ENCODE measurements at regions not wholly inside any gene's neighbourhood (a gene's known extent, or its start where the extent isn't known, plus 50 kb on each side); places are given as distances from the start of the nearest gene placed in this dataset.

DNA sequence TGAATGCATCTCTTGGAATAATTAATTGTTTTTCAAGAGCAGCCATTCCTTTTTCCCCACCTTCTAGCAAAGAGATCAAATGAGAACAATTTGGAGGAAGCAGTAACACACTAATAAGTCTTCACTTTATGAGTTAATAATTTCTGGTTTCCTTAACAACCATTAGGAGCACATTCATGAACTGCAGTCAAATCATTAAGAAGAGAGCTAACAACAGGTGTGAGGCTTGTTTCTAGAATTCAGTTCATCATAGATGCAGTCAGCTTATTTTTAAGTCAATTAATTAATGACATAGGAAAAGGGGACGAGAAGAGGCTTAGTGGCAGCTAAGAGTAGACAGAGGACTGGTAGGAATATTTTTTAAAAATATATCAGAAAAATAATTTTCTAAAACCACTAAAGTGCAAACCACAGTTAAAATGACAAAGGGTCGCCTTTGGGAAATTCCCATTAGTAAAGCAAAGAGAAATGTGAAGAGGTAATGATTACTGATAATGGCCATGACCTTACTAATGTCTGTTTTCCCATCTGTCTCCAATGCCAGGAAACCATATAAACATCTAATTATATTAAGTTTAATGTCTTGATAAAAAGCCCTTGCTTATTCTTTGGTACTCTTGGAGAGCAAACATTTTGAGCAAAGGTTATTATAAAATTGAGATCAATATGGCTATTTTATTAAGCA lies 184.2 kb downstream of the KCNJ2 start:
- Histone ChIP-seq H3K27me3 (ENCODE audit: insufficient read depth, low read length) (no peaks in the 10 kb centered on the region), H3K4me3 (ENCODE audit: low read length) (no peak overlapping the region), H3K36me3 (ENCODE audit: insufficient read depth, low read depth, low read length) (no peaks in the 10 kb centered on the region), H3K4me1 (ENCODE audit: insufficient read depth, low read length) (no peaks in the 10 kb centered on the region; the same call in 1 of the 2 replicates), H3K9me3 (ENCODE audit: insufficient read depth, low read depth, low read length) (no peaks in the 10 kb centered on the region), H3K9ac (ENCODE audit: low read depth, low read length) (no peak overlapping the region), H3K27ac (ENCODE audit: low read length) (no peak overlapping the region)

DNA sequence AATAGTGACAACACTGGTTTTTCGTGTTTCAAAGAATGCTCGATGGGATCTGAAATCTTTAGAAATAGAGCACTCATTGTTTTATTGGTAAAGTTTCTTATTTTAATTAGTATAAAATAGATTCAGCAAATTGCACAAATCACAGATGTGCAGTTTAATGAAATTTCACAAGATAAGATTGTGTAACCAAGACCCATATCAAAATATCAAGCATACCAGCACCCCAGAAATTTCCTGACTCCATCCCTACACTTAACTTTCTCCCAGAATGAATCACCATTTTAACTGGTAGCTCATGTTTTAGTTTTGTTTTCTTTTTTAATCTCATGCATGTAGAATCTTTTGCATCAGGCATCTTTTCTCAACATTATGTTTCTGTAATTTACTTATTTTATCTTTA lies 185.9 kb downstream of the KCNJ2 start:
- H3K36me3 ChIP-seq (ENCODE audit: insufficient read depth, low read depth, low read length) = no peaks in the 10 kb centered on the region
- H3K9me3 ChIP-seq (ENCODE audit: insufficient read depth, low read depth, low read length) = no peaks in the 10 kb centered on the region
- no peaks in the 10 kb centered on the region; the same call in 1 of the 2 replicates for H3K4me1 ChIP-seq (ENCODE audit: insufficient read depth, low read length)
- H3K9ac ChIP-seq (ENCODE audit: low read depth, low read length) = no peak overlapping the region
- no peak overlapping the region for H3K27ac ChIP-seq (ENCODE audit: low read length)
- H3K4me3 ChIP-seq (ENCODE audit: low read length) = no peak overlapping the region
- H3K27me3 ChIP-seq (ENCODE audit: insufficient read depth, low read length) = no peaks in the 10 kb centered on the region

DNA sequence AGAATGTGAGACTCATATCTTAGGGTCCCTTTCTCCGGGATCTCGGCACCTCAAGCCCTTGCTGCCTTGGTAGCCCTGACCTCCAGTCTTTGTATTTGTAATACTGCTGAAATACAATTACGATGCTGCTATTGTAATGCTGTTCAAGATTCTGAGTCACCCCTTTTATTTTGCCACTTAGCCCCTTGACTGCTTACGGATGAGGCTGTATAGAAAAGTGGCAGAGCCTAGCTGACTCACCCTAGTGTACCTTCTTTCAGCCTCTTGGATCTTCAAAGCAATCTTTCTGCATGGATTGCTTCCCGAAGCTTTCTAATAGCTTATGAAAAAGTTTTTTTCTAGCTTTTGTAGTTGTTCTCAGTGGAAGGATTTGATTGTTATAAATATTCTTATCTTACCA lies 187.9 kb downstream of the KCNJ2 start:
- Histone ChIP-seq H3K27ac (ENCODE audit: low read length) (no peak overlapping the region), H3K27me3 (ENCODE audit: insufficient read depth, low read length) (no peaks in the 10 kb centered on the region), H3K4me3 (ENCODE audit: low read length) (no peak overlapping the region), H3K9me3 (ENCODE audit: insufficient read depth, low read depth, low read length) (no peaks in the 10 kb centered on the region), H3K4me1 (ENCODE audit: insufficient read depth, low read length) (no peaks in the 10 kb centered on the region; the same call in 1 of the 2 replicates), H3K36me3 (ENCODE audit: insufficient read depth, low read depth, low read length) (no peaks in the 10 kb centered on the region), H3K9ac (ENCODE audit: low read depth, low read length) (no peak overlapping the region)

DNA sequence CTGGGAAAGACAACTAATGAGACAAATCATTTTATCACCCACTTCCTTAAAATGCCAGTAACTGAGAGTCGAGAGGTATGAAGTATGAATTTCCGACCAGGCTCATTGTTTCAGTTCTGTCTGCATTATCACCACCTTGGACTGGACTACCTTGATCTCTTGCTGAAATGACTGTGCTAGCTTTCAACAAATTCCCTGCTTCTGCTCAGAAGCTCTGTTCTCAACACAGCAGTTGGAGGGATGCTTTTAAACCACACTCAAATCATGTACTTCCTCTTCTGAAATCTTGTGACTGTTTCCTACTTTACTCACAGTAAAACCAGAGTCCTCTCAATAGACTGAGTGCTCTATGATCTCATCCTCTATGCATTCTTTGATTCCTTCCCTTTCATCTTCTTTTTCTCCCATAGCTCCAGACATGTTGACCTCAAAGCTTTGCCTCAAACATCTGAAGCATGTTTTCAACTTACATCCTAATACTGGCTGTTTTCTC lies 195.8 kb downstream of the KCNJ2 start:
- no peak overlapping the region for H3K4me3 ChIP-seq (ENCODE audit: low read length)
- no peaks in the 10 kb centered on the region for H3K9me3 ChIP-seq (ENCODE audit: insufficient read depth, low read depth, low read length)
- no peaks in the 10 kb centered on the region for H3K36me3 ChIP-seq (ENCODE audit: insufficient read depth, low read depth, low read length)
- H3K4me1 ChIP-seq (ENCODE audit: insufficient read depth, low read length) = peaks cover 12% of the 10 kb centered on the region
- no peak overlapping the region for H3K27ac ChIP-seq (ENCODE audit: low read length)
- H3K9ac ChIP-seq (ENCODE audit: low read depth, low read length) = no peak overlapping the region
- no peaks in the 10 kb centered on the region for H3K27me3 ChIP-seq (ENCODE audit: insufficient read depth, low read length)

DNA sequence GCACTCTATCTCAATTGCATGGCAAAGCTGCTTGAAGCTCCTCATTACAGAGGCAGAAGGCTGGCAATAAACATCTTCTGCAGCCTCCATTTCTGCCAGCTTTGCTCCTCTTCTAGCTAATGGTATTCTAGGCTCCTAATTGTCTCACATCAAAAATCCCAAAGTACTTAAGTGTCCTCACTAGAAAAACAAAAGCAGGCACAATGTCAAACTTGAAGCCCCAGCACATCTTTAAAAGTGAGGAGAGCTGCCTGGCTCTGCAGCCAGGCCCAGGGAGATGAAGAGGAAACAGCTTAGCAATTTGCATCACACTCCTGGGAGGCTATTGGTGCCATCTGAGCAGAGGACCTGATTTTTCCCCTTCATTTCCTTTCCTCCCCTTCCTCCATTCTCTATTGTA lies 197.1 kb downstream of the KCNJ2 start:
- Histone ChIP-seq H3K4me3 (ENCODE audit: low read length) (no peak overlapping the region), H3K9me3 (ENCODE audit: insufficient read depth, low read depth, low read length) (no peaks in the 10 kb centered on the region), H3K9ac (ENCODE audit: low read depth, low read length) (no peak overlapping the region), H3K27ac (ENCODE audit: low read length) (no peak overlapping the region), H3K36me3 (ENCODE audit: insufficient read depth, low read depth, low read length) (no peaks in the 10 kb centered on the region), H3K4me1 (ENCODE audit: insufficient read depth, low read length) (peaks cover 12% of the 10 kb centered on the region), H3K27me3 (ENCODE audit: insufficient read depth, low read length) (no peaks in the 10 kb centered on the region)

DNA sequence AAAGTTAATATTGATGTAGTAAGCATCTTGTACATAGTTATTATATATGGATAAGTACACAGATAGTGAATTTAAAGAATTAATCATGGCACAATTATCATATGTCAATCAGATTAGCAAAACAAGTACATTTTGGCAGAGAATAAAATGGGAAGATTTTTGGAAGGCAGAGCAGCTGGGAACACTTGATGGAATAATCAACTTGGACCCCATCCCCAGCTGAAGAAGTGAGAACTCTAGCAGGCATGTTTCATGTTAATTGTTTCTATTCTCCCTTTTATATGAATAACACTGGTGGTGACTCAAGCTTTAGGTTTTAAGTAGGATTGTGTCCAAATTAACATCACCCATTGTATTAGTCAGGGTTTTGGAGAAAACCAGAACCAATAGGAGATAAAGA lies 198.7 kb downstream of the KCNJ2 start:
- Histone ChIP-seq H3K9me3 (ENCODE audit: insufficient read depth, low read depth, low read length) (no peaks in the 10 kb centered on the region), H3K36me3 (ENCODE audit: insufficient read depth, low read depth, low read length) (no peaks in the 10 kb centered on the region)

DNA sequence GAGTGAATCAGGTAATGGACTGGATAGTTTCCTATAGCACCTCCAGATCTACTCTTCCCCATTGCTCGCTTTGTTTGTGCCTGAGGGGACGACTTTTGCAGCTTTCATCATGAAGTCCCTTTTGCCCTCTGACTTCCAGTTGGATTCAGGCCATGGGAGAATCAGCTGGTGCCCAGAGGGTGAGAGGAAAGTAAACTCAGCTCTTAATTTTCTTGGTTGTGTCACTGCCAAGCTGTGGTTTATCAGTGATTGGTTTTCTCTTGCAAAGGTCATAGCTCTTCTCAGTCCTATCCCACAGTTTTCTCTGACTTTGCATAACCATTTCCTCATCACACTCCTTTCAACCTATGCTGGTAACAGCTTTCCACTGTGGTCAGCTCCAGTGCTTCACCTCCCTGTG lies 200.1 kb downstream of the KCNJ2 start:
- no peaks in the 10 kb centered on the region for H3K9me3 ChIP-seq (ENCODE audit: insufficient read depth, low read depth, low read length)
- H3K27ac ChIP-seq (ENCODE audit: low read length) = no peak overlapping the region
- no peak overlapping the region for H3K9ac ChIP-seq (ENCODE audit: low read depth, low read length)
- no peaks in the 10 kb centered on the region for H3K27me3 ChIP-seq (ENCODE audit: insufficient read depth, low read length)
- H3K4me1 ChIP-seq (ENCODE audit: insufficient read depth, low read length) = peaks cover 12% of the 10 kb centered on the region
- no peak overlapping the region for H3K4me3 ChIP-seq (ENCODE audit: low read length)
- H3K36me3 ChIP-seq (ENCODE audit: insufficient read depth, low read depth, low read length) = no peaks in the 10 kb centered on the region

More for the DNA sequence above, 198.7 kb downstream of the KCNJ2 start:
- H3K9ac ChIP-seq (ENCODE audit: low read depth, low read length) = no peak overlapping the region
- no peak overlapping the region for H3K4me3 ChIP-seq (ENCODE audit: low read length)
- no peak overlapping the region for H3K27ac ChIP-seq (ENCODE audit: low read length)
- H3K4me1 ChIP-seq (ENCODE audit: insufficient read depth, low read length) = peaks cover 12% of the 10 kb centered on the region
- H3K27me3 ChIP-seq (ENCODE audit: insufficient read depth, low read length) = no peaks in the 10 kb centered on the region

DNA sequence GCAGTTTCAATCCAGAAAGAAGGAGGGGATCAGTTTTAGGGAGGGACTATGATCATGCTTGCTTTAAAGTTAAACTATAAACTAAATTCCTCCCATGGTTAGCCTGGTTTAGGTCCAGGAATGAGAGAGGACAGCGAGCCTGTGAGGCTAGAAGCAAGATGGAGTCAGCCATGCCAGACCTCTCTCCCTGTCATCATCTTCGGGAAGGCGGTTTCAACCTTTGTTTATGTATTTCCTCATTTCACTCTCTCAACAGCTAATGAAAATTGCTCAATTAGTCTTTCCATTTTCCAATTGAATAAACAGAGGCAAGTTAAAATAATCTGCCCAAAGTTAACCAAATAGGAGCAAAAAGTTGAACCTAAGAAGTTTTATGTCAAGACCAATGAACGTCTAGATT lies 201.5 kb downstream of the KCNJ2 start:
- H3K36me3 ChIP-seq (ENCODE audit: insufficient read depth, low read depth, low read length) = no peaks in the 10 kb centered on the region
- H3K9me3 ChIP-seq (ENCODE audit: insufficient read depth, low read depth, low read length) = no peaks in the 10 kb centered on the region
- H3K4me3 ChIP-seq (ENCODE audit: low read length) = no peak overlapping the region
- no peaks in the 10 kb centered on the region for H3K27me3 ChIP-seq (ENCODE audit: insufficient read depth, low read length)
- peaks cover 10% of the 10 kb centered on the region for H3K4me1 ChIP-seq (ENCODE audit: insufficient read depth, low read length)
- no peak overlapping the region for H3K27ac ChIP-seq (ENCODE audit: low read length)
- no peak overlapping the region for H3K9ac ChIP-seq (ENCODE audit: low read depth, low read length)

DNA sequence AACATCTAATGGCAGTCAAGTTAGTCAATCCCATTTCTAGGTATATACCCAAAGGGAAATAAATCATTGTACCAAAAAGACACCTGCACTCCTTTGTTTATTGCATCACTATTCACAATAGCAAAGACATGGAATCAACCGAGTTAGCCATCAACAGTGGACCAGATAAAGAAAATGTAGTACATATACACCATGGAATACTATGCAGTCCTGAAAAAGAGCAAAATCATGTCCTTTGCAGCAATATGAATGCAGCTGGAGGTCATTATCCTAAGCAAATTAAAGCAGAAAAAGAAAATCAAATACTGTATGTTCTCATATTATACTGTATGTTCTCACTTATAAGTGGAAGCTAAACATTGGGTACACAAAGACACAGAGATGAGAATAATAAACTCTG lies 204.0 kb downstream of the KCNJ2 start:
- H3K4me1 ChIP-seq (ENCODE audit: insufficient read depth, low read length) = no peaks in the 10 kb centered on the region
- H3K27me3 ChIP-seq (ENCODE audit: insufficient read depth, low read length) = no peaks in the 10 kb centered on the region
- no peak overlapping the region for H3K27ac ChIP-seq (ENCODE audit: low read length)
- H3K9ac ChIP-seq (ENCODE audit: low read depth, low read length) = no peak overlapping the region
- no peaks in the 10 kb centered on the region for H3K9me3 ChIP-seq (ENCODE audit: insufficient read depth, low read depth, low read length)
- H3K36me3 ChIP-seq (ENCODE audit: insufficient read depth, low read depth, low read length) = no peaks in the 10 kb centered on the region
- H3K4me3 ChIP-seq (ENCODE audit: low read length) = no peak overlapping the region

DNA sequence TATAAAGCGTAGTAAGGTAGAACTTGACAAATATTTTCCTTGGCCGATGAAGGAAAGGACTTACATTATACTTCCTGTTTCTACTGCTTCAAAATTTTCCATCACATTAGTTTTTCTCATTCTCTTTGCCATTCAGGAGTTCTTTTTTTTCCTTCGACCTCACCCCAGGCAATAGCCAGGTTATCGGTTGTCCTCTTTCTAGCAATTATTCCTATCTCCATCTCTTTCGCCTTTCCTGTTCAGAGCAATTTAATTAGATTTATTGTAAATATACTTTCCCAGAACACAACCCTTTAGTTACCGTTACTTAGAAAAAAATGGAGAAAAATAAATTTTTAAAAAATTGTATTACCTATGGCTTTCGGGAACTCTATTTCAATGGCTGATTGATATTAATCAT lies 205.2 kb downstream of the KCNJ2 start:
- no peaks in the 10 kb centered on the region for H3K36me3 ChIP-seq (ENCODE audit: insufficient read depth, low read depth, low read length)
- H3K9ac ChIP-seq (ENCODE audit: low read depth, low read length) = no peak overlapping the region
- no peak overlapping the region for H3K27ac ChIP-seq (ENCODE audit: low read length)
- no peak overlapping the region for H3K4me3 ChIP-seq (ENCODE audit: low read length)
- no peaks in the 10 kb centered on the region for H3K4me1 ChIP-seq (ENCODE audit: insufficient read depth, low read length)
- no peaks in the 10 kb centered on the region for H3K9me3 ChIP-seq (ENCODE audit: insufficient read depth, low read depth, low read length)
- H3K27me3 ChIP-seq (ENCODE audit: insufficient read depth, low read length) = no peaks in the 10 kb centered on the region

DNA sequence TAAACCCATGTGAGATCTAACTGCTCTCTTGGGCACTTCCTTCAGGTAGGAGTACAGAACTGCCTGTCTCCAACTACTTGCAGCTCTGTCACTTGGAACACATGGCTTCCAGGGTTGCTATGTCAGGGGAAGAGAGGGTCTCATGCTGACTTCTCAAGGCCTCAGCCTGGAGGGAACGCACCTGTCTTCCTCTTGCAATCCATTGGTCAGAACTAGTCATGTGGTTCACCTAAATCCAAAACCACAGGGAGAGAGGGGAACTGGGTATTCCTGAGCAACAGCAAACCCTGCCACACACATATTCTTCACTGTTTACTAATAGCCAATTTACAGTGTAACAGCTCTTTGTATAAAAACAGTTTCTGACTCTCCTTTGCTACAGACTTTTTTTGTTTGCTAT lies 206.1 kb downstream of the KCNJ2 start:
- Histone ChIP-seq H3K9ac (ENCODE audit: low read depth, low read length) (no peak overlapping the region), H3K27ac (ENCODE audit: low read length) (no peak overlapping the region), H3K27me3 (ENCODE audit: insufficient read depth, low read length) (no peaks in the 10 kb centered on the region), H3K4me1 (ENCODE audit: insufficient read depth, low read length) (no peaks in the 10 kb centered on the region), H3K4me3 (ENCODE audit: low read length) (no peak overlapping the region), H3K9me3 (ENCODE audit: insufficient read depth, low read depth, low read length) (no peaks in the 10 kb centered on the region), H3K36me3 (ENCODE audit: insufficient read depth, low read depth, low read length) (no peaks in the 10 kb centered on the region)

DNA sequence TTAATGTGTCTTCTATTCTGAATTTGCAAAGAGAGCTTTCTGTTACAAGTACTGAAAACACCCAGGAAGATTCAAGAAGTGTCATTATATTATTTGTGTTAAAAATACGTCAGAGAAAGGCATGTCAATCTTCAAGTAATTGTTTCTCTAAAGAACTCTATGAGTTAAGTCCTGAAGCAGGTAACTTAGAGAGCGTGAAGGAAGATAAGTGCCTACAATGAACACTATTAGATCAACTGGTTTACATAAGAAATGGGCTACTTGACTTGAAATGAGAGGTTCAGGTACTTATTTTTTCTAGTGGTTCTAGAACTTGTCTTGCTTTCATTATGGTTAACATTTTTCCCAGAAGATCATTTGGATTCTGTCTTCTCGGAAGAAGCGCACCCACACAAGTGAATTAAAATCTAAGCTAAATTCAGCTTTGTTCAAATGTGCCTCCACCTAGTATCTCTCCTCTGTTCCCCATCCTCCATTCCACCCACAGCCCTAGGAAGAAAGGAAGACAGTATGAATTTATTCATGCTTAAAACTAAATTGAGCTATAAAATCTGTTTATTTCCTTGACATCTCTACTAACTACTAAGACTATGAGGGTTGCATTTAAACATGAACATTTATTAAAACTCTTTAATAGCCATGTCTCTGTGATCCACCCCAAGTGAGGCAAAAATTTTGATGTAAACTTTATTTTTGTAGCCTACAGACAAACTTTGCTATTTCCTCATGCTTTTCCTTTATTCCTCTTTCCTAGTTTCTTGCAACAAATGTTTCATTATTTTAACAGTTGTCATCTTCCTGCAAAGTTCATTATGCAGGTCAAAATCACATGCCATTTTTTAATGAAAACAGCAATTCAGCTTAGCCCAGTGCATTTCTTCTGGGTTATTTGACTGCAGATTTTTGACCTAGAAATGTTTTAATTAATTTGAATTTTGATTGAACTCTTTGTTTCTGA lies 206.8 kb downstream of the KCNJ2 start:
- Histone ChIP-seq H3K27ac (ENCODE audit: low read length) (no peak overlapping the region), H3K4me3 (ENCODE audit: low read length) (no peak overlapping the region), H3K9ac (ENCODE audit: low read depth, low read length) (no peak overlapping the region), H3K4me1 (ENCODE audit: insufficient read depth, low read length) (no peaks in the 10 kb centered on the region), H3K36me3 (ENCODE audit: insufficient read depth, low read depth, low read length) (no peaks in the 10 kb centered on the region), H3K9me3 (ENCODE audit: insufficient read depth, low read depth, low read length) (no peaks in the 10 kb centered on the region), H3K27me3 (ENCODE audit: insufficient read depth, low read length) (no peaks in the 10 kb centered on the region)

Measured in iPS-20b (cell line).